CD4-positive, alpha-beta T cell (primary cell): ENCODE measurements at regions not wholly inside any gene's neighbourhood (a gene's known extent, or its start where the extent isn't known, plus 50 kb on each side); places are given as distances from the start of the nearest gene placed in this dataset.

Source experiments
- ATAC-seq: fragments of 200-7000 bp; cut with Tn5 transposase; one replicate; pipeline ENCODE4 v1.10.0; 2022; ENCODE audit warnings: mild to moderate bottlenecking; ENCODE audit not compliant: poor library complexity
- CTCF ChIA-PET: fragments of 350-600 bp; sonication (Branson Sonifier 250); formaldehyde crosslinking; loops from one replicate; lab custom pipeline; 2021; ENCODE audit warnings: antibody characterized with exemption, inconsistent platforms; lab: Charles Lee
- POLR2A ChIA-PET: fragments of 350-600 bp; sonication (Branson Sonifier 250); formaldehyde crosslinking; loops from one replicate; lab custom pipeline; 2021; ENCODE audit warnings: antibody characterized with exemption, inconsistent platforms; lab: Charles Lee
- DNase-seq, 14 experiments: peaks; one replicate each; pipeline ENCODE4 v3.0.0-alpha.2; 2013 to 2020; ENCODE audit warnings: mixed read lengths in 2 of 14
- H3K27ac ChIP-seq, 2 donors: one replicate each; pipeline versions ENCODE4 v1.5.1 to v1.7.0; 2013; ENCODE audit warnings: low read length in 2 of 2, low read depth in 1 of 2, mild to moderate bottlenecking in 1 of 2
- H3K27me3 ChIP-seq, 2 experiments: 1 replicate in 1 of 2; 2 replicates in 1 of 2; pipeline versions ENCODE4 v1.6.1 to v1.7.0; 2013; ENCODE audit warnings: low read length in 2 of 2, control low read depth in 1 of 2, mild to moderate bottlenecking in 1 of 2, moderate library complexity in 1 of 2; ENCODE audit not compliant: insufficient read depth in 2 of 2, control insufficient read depth in 1 of 2
- H3K36me3 ChIP-seq: one replicate; pipeline ENCODE4 v1.6.1; 2013; ENCODE audit warnings: low read length, control low read depth; ENCODE audit not compliant: insufficient read depth
- H3K4me1 ChIP-seq: one replicate; pipeline ENCODE4 v1.6.1; 2013; ENCODE audit warnings: low read length, control low read depth; ENCODE audit not compliant: insufficient read depth
- H3K4me3 ChIP-seq: one replicate; pipeline ENCODE4 v1.5.1; 2013; ENCODE audit warnings: mild to moderate bottlenecking, low read length, moderate library complexity
- H3K9me3 ChIP-seq, 2 experiments: 1 replicate in 1 of 2; 2 replicates in 1 of 2; pipeline versions ENCODE4 v1.6.1 to v1.7.0; 2013; ENCODE audit warnings: low read length in 2 of 2, mild to moderate bottlenecking in 2 of 2, control low read depth in 1 of 2, moderate library complexity in 1 of 2; ENCODE audit not compliant: control insufficient read depth in 1 of 2, insufficient read depth in 1 of 2
- H3K27ac Mint-ChIP-seq: one replicate; pipeline ENCODE4 v1.8.0; 2020; ENCODE audit warnings: mixed read lengths
- H3K27me3 Mint-ChIP-seq: one replicate; pipeline ENCODE4 v1.8.0; 2021; ENCODE audit warnings: mixed read lengths
- H3K36me3 Mint-ChIP-seq: one replicate; pipeline ENCODE4 v1.8.0; 2021; ENCODE audit warnings: low read depth, mixed read lengths
- H3K4me1 Mint-ChIP-seq: one replicate; pipeline ENCODE4 v1.8.0; 2021; ENCODE audit warnings: low read depth, mixed read lengths
- H3K4me3 Mint-ChIP-seq: one replicate; pipeline ENCODE4 v1.8.0; 2020; ENCODE audit warnings: mild to moderate bottlenecking, mixed read lengths
- H3K9me3 Mint-ChIP-seq: one replicate; pipeline ENCODE4 v1.8.0; 2020; ENCODE audit warnings: mixed read lengths
- intact Hi-C, 2 experiments: fragments of 100-400 bp; cut with DNase I in 1 of 2; cut with micrococcal nuclease in 1 of 2; formaldehyde crosslinking; loops; one replicate each; pipeline versions ENCODE4 v1.15.1 to v1.9.0; 2023 to 2025; cut with DNase I, micrococcal nuclease
- TF ChIP-seq, protein P1 (sequence below): fragments of 200-600 bp; IDR thresholded peaks from one replicate; pipeline ENCODE4 v1.8.0; 2022; ENCODE audit warnings: antibody characterized with exemption, mild to moderate bottlenecking

DNA sequence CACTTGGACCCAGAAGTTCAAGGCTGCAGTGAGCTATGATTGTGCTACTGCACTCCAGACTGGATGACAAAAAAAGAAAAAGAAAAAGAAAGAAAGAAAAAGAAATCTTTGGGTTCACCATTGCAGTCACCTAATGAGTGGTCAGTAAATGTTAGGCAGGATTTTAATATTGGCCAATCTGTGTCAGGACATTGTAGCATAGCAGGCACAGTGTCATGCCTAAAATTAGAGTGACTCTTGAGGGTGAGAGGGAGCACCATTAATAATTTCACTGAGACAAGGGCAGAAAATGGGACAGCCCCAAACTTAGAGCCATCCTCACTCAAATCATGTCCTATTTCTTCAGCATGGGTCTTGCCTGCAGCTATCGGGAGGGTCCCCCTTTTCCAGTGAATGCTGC is 221.6 kb upstream of the NRP1 start:
- ATAC-seq: no peak
- H3K9me3 Mint-ChIP-seq: no peaks in the 10 kb centered on the region
- Histone ChIP-seq H3K9me3 (peaks cover 0 to 4% of the 10 kb centered on the region in 2 experiments), H3K4me1 (no peaks in the 10 kb centered on the region), H3K27me3 (peaks cover 6 to 14% of the 10 kb centered on the region in 2 experiments), H3K4me3 (no peak overlapping the region), H3K36me3 (no peaks in the 10 kb centered on the region), H3K27ac (no peak overlapping the region)
- H3K27ac Mint-ChIP-seq: no peak overlapping the region
- TF ChIP-seq, protein P1, sequence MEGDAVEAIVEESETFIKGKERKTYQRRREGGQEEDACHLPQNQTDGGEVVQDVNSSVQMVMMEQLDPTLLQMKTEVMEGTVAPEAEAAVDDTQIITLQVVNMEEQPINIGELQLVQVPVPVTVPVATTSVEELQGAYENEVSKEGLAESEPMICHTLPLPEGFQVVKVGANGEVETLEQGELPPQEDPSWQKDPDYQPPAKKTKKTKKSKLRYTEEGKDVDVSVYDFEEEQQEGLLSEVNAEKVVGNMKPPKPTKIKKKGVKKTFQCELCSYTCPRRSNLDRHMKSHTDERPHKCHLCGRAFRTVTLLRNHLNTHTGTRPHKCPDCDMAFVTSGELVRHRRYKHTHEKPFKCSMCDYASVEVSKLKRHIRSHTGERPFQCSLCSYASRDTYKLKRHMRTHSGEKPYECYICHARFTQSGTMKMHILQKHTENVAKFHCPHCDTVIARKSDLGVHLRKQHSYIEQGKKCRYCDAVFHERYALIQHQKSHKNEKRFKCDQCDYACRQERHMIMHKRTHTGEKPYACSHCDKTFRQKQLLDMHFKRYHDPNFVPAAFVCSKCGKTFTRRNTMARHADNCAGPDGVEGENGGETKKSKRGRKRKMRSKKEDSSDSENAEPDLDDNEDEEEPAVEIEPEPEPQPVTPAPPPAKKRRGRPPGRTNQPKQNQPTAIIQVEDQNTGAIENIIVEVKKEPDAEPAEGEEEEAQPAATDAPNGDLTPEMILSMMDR: no peak
- no peak for DNase-seq
- H3K27me3 Mint-ChIP-seq: peaks cover 66% of the 10 kb centered on the region
- peaks cover 11% of the 10 kb centered on the region for H3K4me1 Mint-ChIP-seq
- H3K4me3 Mint-ChIP-seq: no peak overlapping the region
- ChIA-PET POLR2A (no interaction called here), CTCF (no interaction called here)
- no peaks in the 10 kb centered on the region for H3K36me3 Mint-ChIP-seq
- intact Hi-C loops: no loop called here

DNA sequence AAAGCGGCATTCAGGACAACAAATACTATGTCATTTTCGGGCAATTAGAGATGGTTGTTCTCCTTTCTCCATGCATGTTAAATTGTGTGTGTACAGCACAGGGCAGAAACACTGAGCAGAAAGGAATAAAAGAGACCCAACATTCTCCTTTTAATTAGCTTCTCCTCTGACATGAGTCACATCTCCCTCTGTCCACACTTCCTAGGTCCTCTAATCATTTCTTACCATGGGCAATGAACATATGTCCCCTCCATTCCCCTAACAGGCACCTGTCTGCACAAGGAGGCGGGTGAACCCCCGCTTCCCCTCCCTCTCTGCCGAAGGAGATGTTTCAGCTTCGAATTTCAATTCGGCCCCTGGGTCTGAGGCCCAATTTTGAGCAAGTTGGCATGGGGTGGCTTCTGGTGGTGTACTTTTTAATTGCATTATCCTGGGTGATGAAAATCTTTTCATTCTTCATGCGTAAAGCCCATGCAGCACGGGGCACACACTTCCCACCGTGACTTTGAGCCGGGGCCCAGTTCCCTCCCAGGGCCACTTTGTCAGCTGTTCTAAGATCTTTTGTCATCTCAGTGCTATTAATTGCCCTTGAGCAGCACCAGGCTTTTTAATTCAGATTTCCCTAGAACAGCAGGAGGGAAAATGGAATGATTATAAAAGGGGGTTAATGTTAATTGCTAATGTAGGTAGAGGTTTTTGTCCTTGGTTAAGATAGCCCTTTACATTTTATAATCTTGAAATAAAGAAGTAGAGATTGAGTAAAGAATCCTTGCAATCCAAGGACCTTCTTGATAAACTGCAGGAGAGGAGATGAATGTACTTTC is 219.5 kb upstream of the NRP1 start:
- CTCF ChIA-PET: no interaction called here
- POLR2A ChIA-PET: no interaction called here
- ATAC-seq (no peak), DNase-seq (no peak)
- Mint-ChIP-seq H3K4me3 (no peak overlapping the region), H3K36me3 (no peaks in the 10 kb centered on the region), H3K9me3 (no peaks in the 10 kb centered on the region), H3K27ac (no peak overlapping the region), H3K27me3 (peaks cover 65% of the 10 kb centered on the region), H3K4me1 (peaks cover 4% of the 10 kb centered on the region)
- peaks cover 0 to 4% of the 10 kb centered on the region in 2 experiments for H3K9me3 ChIP-seq
- H3K27me3 ChIP-seq: peaks cover 4 to 11% of the 10 kb centered on the region in 2 experiments
- TF ChIP-seq, protein P1: no peak
- H3K4me3 ChIP-seq: no peak overlapping the region
- no peaks in the 10 kb centered on the region for H3K36me3 ChIP-seq
- H3K27ac ChIP-seq: no peak overlapping the region
- H3K4me1 ChIP-seq: no peaks in the 10 kb centered on the region
- intact Hi-C loops: no loop called here

- no peak overlapping the region for H3K4me3 Mint-ChIP-seq
- Histone ChIP-seq H3K27me3 (peaks cover 4 to 12% of the 10 kb centered on the region in 2 experiments), H3K9me3 (peaks cover 0 to 4% of the 10 kb centered on the region in 2 experiments), H3K4me1 (no peaks in the 10 kb centered on the region), H3K4me3 (no peak overlapping the region), H3K36me3 (no peaks in the 10 kb centered on the region), H3K27ac (no peak overlapping the region)
- POLR2A ChIA-PET: no interaction called here
- TF ChIP-seq, protein P1: no peak
- ATAC-seq (no peak), DNase-seq (no peak)
- peaks cover 52% of the 10 kb centered on the region for H3K27me3 Mint-ChIP-seq
- H3K36me3 Mint-ChIP-seq: no peaks in the 10 kb centered on the region
- CTCF ChIA-PET: interaction anchor here (1.0 kb wide), 1 partner anchor 9 kb away, joined by 3 read pairs; no protein-coding TSS in a partner anchor
- H3K27ac Mint-ChIP-seq: no peak overlapping the region
- H3K4me1 Mint-ChIP-seq: no peaks in the 10 kb centered on the region
- H3K9me3 Mint-ChIP-seq: no peaks in the 10 kb centered on the region
- intact Hi-C loops: no loop called here
Observed at GRCh38 chr10:33552290-33552689, 217.8 kb upstream of the NRP1 start.
